Stimulated activated CD8-positive, alpha-beta memory T cell treated with anti-CD3 and anti-CD28 coated beads, Interleukin-2, amount 100 ng/mL, for 1 hour (primary cell): ENCODE measurements at regions not wholly inside any gene's neighbourhood (a gene's known extent, or its start where the extent isn't known, plus 50 kb on each side); places are given as distances from the start of the nearest gene placed in this dataset.
"Not testable (repeated sequence)": the region's sequence is repeated elsewhere in the genome, so short reads cannot be mapped to it uniquely, and the experiment has no call there.

Experiments used
- DNase-seq, 2 donors: peaks; one replicate each; pipeline ENCODE4 v3.0.0-alpha.2; 2020; ENCODE audit warnings: low read depth in 2 of 2

DNA sequence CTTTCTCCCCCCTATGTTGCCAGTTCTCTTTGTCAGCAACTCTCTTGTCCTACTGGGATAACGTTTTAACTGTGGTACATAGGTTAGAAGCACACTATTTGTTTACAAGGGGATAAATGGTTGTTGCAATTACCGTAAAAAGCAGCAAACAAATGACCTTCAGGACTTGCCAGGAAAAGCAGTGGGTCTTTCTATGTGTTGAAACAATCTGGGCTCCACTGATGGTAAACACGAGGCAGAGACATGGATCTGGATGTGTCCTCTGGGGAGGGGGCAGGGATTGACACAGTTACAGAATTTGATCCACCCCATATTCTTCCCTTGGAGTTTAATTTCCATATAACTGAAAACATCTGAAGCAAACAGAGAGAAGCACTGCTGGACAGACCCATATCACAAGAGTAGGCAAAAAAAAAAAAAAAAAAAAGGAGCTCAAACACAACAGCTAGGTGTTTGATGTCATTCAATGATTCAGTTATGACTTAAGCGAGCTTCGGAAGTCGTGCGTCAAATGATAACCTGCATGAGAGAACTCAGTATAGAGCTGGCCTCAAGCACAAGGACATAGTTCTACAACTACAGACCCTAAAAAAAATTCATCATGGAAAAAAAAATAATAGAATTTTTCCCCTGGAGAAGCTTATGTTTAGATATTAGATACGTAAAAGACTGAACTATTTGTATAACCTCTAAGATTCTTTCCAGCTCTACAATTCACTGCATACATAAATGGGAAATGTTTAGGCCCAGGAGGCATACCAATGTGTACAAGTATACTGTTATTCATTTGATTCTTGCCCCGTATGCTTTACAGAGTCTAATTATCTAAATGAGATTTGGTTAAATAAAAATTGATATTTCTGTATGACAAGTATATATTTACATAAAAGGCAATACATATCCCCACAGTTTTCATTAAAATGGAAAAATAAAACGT, 127.7 kb downstream of the ALDH8A1 start:
- no peak for DNase-seq

DNA sequence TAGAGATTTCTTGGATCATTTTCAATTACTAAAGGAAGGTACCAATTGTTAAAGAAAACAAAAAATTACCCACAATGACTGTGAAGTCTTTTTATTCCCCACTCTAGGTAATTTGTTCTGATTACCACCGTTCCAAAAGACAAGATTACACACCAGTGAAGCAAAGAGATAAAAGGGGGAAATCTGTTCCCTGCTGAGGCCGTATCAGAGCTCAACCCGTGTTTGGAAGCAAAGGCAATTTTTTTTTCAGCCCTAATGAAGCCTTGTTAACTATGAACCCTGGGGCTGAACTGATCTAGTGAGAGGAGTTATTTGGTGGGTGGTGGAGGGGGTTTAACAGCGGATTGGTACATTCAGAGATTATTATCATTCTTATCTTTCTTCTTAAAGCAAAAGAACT, 128.5 kb downstream of the ALDH8A1 start:
- no peak for DNase-seq

DNA sequence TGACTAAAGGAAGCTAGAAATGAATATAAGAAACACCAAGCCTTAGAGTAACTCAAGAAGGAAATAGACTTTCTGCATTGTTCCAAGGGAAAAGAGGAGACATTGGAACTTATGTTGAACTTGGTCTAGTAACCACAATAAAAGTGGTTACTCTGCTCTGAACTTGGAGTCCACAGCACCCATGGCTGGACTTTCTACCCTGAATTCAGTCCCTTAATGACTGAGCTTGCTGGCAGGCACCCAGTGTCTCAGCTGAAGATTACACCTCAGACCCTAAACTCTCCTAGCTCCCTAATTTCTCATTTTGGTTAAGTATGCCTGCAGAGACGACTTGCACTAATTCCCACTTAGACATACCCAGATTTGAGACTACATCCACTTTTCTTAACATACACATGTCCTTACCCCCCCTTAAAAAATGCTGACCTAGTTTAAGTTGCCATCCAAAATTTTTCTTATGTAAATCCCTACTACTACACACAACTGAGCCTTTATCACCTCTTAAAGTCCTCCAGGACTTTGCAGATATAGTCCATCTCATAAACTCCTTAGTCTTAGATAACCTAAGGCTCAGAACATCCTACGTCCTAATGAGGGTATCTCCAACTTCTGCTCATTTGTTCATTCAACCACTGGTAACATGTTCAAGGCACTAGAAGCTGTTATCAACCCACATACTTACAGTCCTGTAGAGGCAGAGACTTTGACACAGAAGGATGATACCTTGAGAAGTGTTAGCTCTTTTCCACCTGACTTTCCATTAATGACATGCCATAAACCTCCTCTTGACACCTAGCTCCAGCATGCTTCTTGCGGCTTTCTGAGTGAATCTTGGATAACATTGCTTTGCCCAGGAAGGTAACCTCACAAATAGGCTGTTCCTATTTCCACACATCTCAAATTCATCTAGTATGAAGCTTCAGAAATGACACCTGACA, 129.8 kb downstream of the ALDH8A1 start:
- DNase-seq = no peak

DNA sequence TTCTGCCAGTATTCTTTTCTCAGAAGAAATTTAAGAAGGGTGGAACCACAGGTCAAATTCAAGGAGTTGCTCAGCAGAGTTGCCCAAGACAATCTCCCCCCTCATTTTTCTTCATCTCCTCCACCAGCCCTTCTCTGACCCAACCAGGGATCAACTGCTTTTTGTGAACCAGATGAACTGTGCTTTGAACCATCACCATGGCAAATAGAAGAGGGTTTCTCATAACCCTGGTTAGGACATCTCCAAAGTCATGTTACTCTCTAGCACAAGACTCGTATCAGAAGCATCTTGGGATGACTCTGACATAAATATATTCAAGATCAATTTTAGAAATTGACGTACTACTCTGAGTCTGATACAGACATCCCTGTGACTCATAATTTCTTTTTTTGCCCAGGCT, 130.7 kb downstream of the ALDH8A1 start:
- no peak for DNase-seq

DNA sequence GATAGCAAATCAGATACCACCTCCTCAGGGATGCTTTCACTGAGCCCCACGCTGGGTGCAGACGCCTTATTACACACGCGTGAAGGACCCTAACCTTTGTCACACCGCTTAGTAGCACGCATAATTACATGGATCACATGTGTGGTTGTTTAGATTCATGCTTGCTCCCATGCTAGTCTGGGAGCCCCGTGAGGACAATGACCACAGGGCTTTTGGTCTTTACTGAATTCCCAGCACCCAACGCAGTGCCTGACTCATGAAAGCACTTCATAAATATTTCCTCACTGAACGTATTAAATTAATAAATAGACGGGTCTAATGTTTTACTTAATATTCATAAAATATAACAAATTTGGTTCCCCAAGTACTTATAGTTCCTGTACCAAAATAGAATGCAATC, 132.5 kb downstream of the ALDH8A1 start:
- no peak for DNase-seq

DNA sequence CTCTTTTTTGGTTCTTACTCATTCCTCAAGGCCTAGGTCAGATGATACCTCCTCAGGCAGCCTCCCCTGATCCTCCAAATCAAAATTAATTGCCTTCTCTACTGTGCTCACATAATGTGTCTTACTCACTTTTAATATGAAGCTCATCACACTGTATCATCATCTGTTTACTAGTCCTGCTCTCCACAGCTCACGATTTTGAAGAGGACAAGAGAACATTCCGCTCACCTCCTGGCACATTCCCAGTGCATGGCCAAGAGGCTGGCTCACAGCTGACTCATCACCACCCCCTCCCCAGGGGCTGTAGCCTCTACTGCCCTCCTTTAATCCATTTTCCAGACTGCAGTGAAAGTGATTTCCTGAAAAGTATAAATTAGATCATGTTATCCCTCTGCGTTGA, 133.1 kb downstream of the ALDH8A1 start:
- DNase-seq = no peak

DNA sequence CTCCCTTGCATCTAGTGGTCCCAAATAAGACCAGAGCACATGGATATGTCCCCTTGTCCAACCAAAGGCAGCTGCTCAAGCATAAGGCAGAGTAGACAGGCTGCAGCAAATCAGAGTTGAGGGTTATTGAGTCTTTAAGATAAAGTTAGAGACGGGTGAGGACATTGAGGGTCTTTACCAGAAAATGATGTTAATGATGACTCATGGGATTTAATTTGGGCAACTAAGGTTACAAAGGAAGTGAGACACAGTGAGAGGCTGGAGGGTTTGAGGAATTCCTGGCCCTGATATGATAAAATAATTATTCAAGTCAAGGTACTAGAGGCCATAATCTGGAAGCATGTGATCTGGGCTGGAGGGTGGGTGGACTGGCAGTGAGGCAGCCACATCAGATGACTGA, 133.6 kb downstream of the ALDH8A1 start:
- DNase-seq = no peak

DNA sequence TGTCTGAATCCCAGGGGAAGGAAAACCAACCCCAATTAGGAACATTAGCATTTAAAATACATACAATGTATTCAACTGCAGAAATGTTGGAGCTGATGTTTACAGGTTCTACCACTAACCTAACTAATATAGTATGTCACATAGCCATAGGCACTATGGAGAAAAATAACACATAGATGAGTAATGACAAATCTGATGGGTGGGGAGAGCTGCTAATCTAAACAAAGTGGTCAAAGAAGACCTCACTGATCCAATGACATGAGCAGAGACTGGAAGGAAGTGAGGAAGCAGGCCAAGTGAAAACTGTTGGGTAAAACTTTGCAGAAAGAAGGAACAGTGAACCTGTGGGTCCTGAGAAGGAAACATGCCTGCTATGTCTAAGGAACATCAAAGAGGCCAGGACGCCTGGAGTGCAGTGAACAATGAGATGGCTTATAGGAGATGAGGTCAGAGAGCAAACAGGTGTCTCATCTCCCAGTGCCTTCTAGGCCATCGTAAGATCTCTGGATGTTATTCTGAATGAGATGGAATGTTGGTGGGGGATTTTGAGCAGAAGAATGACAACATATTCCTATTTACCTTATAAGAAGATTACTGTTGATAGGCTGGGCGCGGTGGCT, 135.7 kb downstream of the ALDH8A1 start:
- DNase-seq = no peak

DNA sequence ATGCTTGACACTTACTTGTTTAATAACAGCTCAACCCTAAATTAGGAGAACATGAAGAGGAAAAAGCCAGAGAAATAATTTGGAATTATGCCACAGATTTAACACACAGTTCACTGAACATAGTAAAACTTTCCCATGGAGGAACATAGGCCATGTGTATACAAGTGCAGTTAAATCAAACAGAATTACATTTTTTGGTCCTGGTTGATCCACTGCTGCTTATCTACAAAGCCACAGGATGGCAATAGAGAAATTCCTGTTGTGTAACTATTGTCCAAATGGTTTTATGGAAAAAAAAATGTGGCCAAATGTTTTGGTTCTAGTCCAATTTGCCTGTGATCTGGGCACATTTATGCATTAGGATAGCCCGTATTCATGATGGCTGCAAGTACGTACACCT, 136.8 kb downstream of the ALDH8A1 start:
- no peak for DNase-seq

DNA sequence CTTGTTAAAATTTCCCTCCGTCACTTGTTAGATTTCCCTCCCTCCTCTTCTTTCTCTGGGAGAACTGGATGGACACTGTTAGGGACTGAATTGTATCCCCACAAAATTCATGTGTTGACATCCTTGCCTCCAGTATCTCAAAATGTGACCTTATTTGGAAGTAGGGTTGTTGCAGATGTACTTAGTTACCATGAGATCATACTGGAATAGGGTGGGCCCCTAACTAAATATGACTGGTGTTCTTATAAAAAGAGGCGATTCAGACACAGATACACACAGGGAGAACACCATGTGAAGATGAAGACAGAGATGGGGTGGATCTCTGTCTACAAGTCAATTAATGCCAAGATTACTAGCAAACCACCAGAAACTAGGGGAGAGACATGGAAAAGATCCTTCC, 139.5 kb downstream of the ALDH8A1 start:
- no peak for DNase-seq

DNA sequence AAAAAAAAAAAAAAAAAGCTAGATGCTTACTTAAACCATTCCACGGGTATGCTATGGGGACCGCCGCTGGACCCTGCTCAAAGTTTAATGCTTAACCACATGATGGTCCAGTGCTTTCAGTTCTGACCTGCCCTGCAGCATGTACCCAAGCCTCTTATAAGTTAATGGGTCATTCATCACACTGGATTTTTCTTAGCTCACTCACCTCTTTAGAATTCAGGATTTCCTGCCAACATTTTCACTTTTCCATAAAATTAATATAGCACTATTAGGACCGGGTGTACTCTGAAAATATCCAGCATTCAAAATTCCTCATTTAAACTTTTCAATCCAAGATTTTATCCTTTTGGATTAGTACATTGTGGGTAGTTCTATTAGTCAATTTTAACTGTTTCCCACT, 140.8 kb downstream of the ALDH8A1 start:
- no peak for DNase-seq

DNA sequence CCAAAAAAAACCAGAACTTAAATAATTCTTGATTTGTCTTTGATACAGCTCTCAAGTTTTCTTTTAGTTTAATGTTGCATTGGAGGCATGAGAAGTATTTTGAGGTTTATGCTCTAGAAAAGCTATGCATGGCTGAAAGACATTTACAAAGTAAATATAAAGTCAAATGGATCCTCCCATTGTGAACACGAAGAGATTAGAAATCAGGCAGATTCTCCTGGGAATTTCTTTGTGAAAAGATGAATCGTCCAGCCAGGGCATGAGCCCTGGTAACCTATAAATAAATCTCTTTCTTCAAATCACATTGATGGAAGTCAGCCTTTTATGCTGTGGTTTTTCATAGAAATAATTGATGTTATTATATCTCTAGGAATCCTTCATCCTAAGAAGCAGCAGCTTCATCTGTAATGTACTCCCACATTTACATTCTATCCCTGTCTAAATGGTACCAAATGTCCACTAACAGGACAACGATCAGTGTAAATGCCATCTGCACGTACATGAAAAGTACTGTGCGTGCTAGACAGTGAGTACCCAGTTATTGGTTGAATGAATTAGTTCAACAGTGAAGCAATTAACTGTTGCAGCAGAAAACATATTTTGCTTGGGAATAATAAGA, 143.6 kb downstream of the ALDH8A1 start:
- no peak for DNase-seq

DNA sequence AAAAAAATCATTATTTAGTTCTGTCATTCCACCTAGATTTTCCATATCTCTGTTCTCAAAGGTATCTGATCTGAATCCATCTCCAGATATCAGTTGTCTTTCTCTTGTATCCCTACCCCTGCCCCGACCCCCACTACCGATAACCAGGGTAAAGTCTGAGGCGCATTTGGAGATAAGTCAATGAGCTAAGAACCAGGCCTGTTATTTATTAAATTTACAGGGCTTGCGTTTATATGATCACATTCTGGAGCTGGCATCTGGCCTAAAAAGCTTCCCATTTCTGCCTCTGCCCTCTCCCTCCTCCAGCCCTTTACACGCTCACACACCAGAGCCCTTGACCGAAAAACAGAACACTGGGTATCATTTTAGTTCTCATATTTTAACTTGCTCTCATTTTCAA, 144.7 kb downstream of the ALDH8A1 start:
- DNase-seq = no peak

DNA sequence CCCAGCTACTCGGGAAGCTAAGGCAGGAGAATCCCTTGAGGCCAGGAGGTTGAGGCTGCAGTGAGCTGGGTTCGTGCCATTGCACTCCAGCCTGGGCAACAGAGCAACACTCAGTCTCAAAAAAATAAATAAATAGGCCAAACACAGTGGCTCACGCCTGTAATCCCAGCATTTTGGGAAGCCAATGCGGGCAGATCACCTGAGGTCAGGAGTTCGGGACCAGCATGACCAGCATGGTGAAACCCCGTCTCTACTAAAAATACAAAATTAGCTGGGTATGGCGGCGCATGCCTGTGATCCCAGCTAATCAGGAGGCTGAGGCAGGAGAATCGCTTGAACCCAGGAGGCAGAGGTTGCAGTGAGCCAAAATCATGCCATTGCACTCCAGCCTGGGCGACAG, 145.6 kb downstream of the ALDH8A1 start:
- DNase-seq = not testable (repeated sequence)

DNA sequence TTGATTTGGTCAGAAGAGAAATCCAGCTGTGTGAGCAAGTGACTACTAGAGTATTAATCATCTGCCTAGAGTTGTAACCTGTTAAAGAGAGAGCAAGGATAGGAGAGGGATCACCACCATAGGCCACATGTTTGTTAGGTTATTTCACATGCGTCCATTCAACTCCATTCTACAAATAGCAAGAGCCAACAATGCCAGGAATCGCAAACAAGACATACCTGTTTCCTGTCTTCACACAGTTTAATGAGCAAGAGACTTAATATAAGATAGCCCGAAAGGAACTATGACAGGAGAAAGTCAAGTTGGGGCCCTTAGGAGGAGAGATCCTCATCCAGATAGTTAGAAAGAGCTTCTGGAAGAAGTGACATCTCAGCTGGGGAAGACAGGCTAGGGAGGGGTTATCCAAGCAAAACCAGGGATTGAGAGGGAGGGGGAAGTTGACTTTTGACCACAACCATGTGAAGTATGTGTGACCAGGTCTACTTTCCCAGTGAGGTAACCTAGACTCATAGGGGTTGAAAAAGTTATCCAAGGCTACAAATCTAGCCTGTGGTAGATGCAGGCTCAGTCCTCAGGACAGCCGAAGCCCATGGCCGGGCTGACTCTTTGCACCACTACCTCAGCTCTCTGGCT, 147.4 kb downstream of the ALDH8A1 start:
- no peak for DNase-seq

DNA sequence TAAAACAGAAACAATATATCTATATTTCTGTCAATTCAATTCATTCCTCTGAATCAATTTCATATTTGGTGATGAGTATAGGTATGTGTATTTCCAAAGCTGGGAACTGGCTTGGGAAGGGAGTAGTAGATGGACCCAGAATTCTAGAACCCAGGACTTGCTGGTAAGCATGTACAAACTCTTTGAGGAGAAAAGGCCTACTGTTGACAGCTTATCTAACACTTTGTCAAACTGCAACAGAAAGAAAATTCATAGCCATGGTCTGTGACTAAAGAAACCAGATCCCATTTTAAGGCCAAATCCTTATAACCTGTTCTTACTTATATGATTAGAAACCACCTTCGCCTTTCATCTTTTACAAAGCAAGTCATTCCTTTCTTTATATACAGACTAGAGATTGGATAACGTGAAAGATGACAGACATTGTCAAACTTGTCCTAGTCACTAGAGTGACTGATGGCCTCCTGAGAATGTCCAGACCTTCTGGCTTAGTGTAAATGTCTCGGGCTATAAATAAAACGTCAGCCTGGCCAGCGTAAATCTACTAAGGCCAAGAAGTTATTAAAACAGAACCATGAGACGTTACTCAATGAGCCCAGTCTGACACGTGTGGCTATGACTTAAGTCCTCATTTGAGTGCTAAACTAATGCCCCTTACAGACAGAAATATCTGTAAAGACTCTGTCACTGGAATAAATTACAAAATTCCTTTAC, 152.3 kb downstream of the ALDH8A1 start:
- DNase-seq = no peak

DNA sequence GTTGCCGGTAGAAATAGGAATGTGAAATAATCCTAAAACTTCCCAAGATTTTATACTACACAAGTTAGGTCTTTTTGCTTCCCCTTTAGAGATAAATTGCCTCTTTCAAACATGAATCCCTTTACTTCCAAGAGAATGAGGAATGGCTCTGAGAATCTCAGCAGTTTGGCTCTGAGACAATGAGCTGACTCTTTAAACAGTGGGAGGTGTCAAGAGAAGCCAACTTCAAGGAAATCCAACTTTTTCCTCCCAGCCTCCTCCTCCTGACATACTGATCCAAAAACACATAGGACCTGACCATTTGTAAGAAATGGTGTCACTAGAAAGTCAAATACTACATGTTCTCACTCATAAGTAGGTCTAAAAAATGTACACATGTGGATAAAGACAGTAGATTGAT, 154.2 kb downstream of the ALDH8A1 start:
- DNase-seq = no peak

DNA sequence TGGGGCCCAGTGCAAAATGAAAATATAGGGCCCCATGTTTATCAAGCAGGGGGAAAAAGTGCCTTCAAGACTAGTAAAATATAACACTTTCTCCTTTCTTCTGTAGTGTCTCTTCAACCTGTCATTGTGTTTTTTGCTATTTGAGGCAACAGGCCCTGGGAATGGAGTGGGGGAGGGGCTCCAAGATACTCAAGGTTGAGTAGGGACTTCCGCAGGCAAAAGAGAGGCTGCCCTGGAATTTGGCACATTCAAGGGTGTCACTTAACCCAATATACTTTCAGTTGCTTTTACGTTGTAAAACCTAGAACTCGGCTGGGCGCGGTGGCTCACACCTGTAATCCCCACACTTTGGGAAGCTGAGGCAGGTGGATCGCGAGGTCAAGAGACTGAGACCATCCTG, 154.9 kb downstream of the ALDH8A1 start:
- DNase-seq = no peak

DNA sequence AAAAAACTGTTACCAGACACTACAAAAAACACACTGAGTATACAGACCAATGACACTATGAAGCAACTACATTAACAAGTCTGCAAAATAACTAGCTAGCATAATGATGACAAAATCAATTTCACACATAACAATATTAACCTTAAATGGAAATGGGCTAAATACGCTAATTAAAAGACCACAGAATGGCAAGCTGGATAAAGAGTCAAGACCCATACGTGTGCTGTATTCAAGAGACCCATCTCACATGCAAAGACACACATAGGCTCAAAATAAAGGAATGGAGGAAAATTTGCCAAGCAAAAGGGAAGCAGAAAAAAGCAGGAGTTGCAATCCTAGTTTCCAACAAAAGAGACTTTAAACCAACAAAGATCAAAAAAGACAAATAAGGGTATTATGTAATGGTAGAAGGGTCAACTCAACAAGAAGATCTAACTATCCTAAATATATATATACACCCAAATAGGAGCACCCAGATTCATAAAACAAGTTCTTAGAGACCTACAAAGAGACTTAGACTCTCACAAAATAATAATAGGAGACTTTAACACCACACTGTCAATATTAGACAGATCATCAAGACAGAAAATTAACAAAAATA, 158.6 kb downstream of the ALDH8A1 start:
- not testable (repeated sequence) for DNase-seq

DNA sequence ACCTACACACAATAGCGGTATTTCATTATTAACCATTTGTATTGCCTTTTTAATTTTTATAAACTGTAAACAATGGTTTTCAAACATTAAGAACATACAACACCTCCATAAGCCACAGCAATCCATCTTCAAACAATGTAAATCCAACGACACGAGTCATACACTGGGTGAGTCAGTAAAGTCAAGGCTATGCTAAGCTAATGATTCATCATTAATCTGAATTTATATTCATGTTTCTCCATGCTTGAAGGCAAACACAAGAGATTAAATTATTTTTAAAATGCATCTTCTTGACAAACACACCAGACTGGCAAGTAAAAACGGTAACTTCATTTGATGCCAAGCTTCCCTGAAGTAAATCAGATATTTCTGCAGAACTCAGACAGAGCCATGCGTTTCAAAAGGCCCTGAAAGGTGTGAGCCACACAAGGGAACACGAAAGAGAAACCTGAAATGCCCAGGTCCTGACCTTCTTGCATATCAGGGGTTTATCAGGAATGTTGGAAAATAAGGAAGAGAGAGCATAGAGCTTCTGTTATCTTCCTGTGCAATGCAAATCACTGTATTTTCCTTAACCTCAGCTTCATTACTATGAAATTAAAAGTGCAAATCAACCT, 162.5 kb downstream of the ALDH8A1 start:
- DNase-seq = no peak
